Trophoblast cell (in vitro differentiated cells and primary cell): ENCODE measurements at regions not wholly inside any gene's neighbourhood (a gene's known extent, or its start where the extent isn't known, plus 50 kb on each side); places are given as distances from the start of the nearest gene placed in this dataset.
A peak's percentile ranks its signal among the peaks of the same experiment; 100 is the strongest.

Source experiments
- DNase-seq, 2 donors: peaks; one replicate each; pipeline ENCODE4 v3.0.0-alpha.2; 2016
- H2AFZ ChIP-seq: 2 replicates; pipeline ENCODE4 v1.6.1; 2013; ENCODE audit warnings: low read length, moderate library complexity, mild to moderate bottlenecking; ENCODE audit not compliant: insufficient read depth, poor library complexity
- H2AK5ac ChIP-seq: 2 replicates; pipeline ENCODE4 v1.6.1; 2013; ENCODE audit warnings: mild to moderate bottlenecking, low read length
- H2BK120ac ChIP-seq: 2 replicates; pipeline ENCODE4 v1.6.1; 2013; ENCODE audit warnings: low read length, mild to moderate bottlenecking, moderate library complexity; ENCODE audit not compliant: insufficient read depth, poor library complexity
- H2BK12ac ChIP-seq: 2 replicates; pipeline ENCODE4 v1.6.1; 2013; ENCODE audit warnings: mild to moderate bottlenecking, low read length, moderate library complexity
- H2BK5ac ChIP-seq: 2 replicates; pipeline ENCODE4 v1.6.1; 2013; ENCODE audit warnings: low read length, low read depth, moderate library complexity, mild to moderate bottlenecking; ENCODE audit not compliant: poor library complexity
- H3K14ac ChIP-seq: 2 replicates; pipeline ENCODE4 v1.6.1; 2013; ENCODE audit warnings: mild to moderate bottlenecking, low read length
- H3K18ac ChIP-seq: 2 replicates; pipeline ENCODE4 v1.6.1; 2013; ENCODE audit warnings: mild to moderate bottlenecking, low read length
- H3K23ac ChIP-seq: 2 replicates; pipeline ENCODE4 v1.6.1; 2013; ENCODE audit warnings: low read length
- H3K27ac ChIP-seq: 2 replicates; pipeline ENCODE4 v1.5.1; 2013; ENCODE audit warnings: low read depth, mild to moderate bottlenecking, inconsistent platforms, low read length, moderate library complexity
- H3K27me3 ChIP-seq: 2 replicates; pipeline ENCODE4 v1.6.1; 2013; ENCODE audit warnings: inconsistent platforms, mild to moderate bottlenecking, low read length, moderate library complexity; ENCODE audit not compliant: insufficient read depth
- H3K36me3 ChIP-seq, 2 experiments: 1 replicate in 1 of 2; 2 replicates in 1 of 2; pipeline ENCODE4 v1.6.1; 2013; ENCODE audit warnings: low read length in 2 of 2, mild to moderate bottlenecking in 2 of 2, moderate library complexity in 1 of 2; ENCODE audit not compliant: insufficient read depth in 2 of 2, control insufficient read depth in 1 of 2
- H3K4ac ChIP-seq: 2 replicates; pipeline ENCODE4 v1.6.1; 2013; ENCODE audit warnings: low read depth, mild to moderate bottlenecking, low read length, moderate library complexity
- H3K4me1 ChIP-seq, 2 experiments: 1 replicate in 1 of 2; 2 replicates in 1 of 2; pipeline ENCODE4 v1.6.1; 2013; ENCODE audit warnings: low read length in 2 of 2, mild to moderate bottlenecking in 2 of 2, moderate library complexity in 1 of 2; ENCODE audit not compliant: insufficient read depth in 2 of 2, control insufficient read depth in 1 of 2
- H3K4me2 ChIP-seq: 2 replicates; pipeline ENCODE4 v1.6.1; 2013; ENCODE audit warnings: inconsistent platforms, mild to moderate bottlenecking, low read length, moderate library complexity
- H3K4me3 ChIP-seq: 2 replicates; pipeline ENCODE4 v1.5.1; 2013; ENCODE audit warnings: mild to moderate bottlenecking, low read depth, low read length, inconsistent platforms
- H3K79me1 ChIP-seq: one replicate; pipeline ENCODE4 v1.6.1; 2013; ENCODE audit warnings: low read length
- H3K79me2 ChIP-seq: 2 replicates; pipeline ENCODE4 v1.6.1; 2013; ENCODE audit warnings: low read length, mild to moderate bottlenecking; ENCODE audit not compliant: control insufficient read depth, insufficient read depth, poor library complexity
- H3K9ac ChIP-seq: 2 replicates; pipeline ENCODE4 v1.6.1; 2013; ENCODE audit warnings: mild to moderate bottlenecking, low read length
- H3K9me3 ChIP-seq: 2 replicates; pipeline ENCODE4 v1.6.1; 2013; ENCODE audit warnings: low read depth, mild to moderate bottlenecking, control low read depth, inconsistent platforms, low read length; ENCODE audit not compliant: insufficient read depth
- H4K12ac ChIP-seq: 2 replicates; pipeline ENCODE4 v1.6.1; 2013; ENCODE audit warnings: low read depth, mild to moderate bottlenecking, low read length, moderate library complexity
- H4K8ac ChIP-seq: 2 replicates; pipeline ENCODE4 v1.6.1; 2013; ENCODE audit warnings: low read depth, mild to moderate bottlenecking, low read length, moderate library complexity
- H4K91ac ChIP-seq: one replicate; pipeline ENCODE4 v1.6.1; 2013; ENCODE audit warnings: low read depth, mild to moderate bottlenecking, low read length, moderate library complexity
- WGBS: extraction: QIAGEN DNeasy Blood & Tissue Kit; methylation state at CpG from one replicate; pipeline ENCODE4 v1.1.7; 2013; ENCODE audit warnings: missing lambda C conversion rate; ENCODE audit not compliant: insufficient read length, insufficient coverage; ENCODE audit errors: extremely low coverage; 5-methylcytosine and 5-hydroxymethylcytosine counted together

- no peak overlapping the region for H2AFZ ChIP-seq
- no peaks in the 10 kb centered on the region for H3K79me1 ChIP-seq
- H3K27ac ChIP-seq: no peak overlapping the region
- no peak overlapping the region for H3K9ac ChIP-seq
- H3K36me3 ChIP-seq: no peaks in the 10 kb centered on the region
- H3K27me3 ChIP-seq: no peaks in the 10 kb centered on the region
- no peak overlapping the region for H3K18ac ChIP-seq
- H2BK12ac ChIP-seq: no peak overlapping the region
- no peaks in the 10 kb centered on the region for H3K4me1 ChIP-seq
- DNase-seq: no peak
- no peaks in the 10 kb centered on the region for H3K79me2 ChIP-seq
- no peak overlapping the region for H4K8ac ChIP-seq
- H3K23ac ChIP-seq: no peak overlapping the region
- H3K4me3 ChIP-seq: no peak overlapping the region
- H4K12ac ChIP-seq: no peak overlapping the region
- no peak overlapping the region for H3K14ac ChIP-seq
- no peak overlapping the region for H2BK5ac ChIP-seq
- no peak overlapping the region for H2AK5ac ChIP-seq
- no peak overlapping the region for H3K4me2 ChIP-seq
- H3K4ac ChIP-seq: no peak overlapping the region
- WGBS: no CpG with 5 or more reads among the region's 7 CpGs
- H3K9me3 ChIP-seq: no peaks in the 10 kb centered on the region
- H2BK120ac ChIP-seq: no peak overlapping the region
- H4K91ac ChIP-seq: no peak overlapping the region
These were observed 612.1 kb downstream of the ZEB2 start for GRCh38 chr2:143907801-143908200.

GRCh38 chr2:143906850-143907249 is 613.1 kb downstream of the ZEB2 start:
- no peak overlapping the region for H3K14ac ChIP-seq
- no peak overlapping the region for H2AK5ac ChIP-seq
- H2BK120ac ChIP-seq: no peak overlapping the region
- H3K9me3 ChIP-seq: no peaks in the 10 kb centered on the region
- no peak overlapping the region for H3K9ac ChIP-seq
- H2AFZ ChIP-seq: no peak overlapping the region
- no CpG with 5 or more reads among the region's 4 CpGs for WGBS
- H3K4me3 ChIP-seq: no peak overlapping the region
- H3K27me3 ChIP-seq: no peaks in the 10 kb centered on the region
- H2BK12ac ChIP-seq: no peak overlapping the region
- H4K91ac ChIP-seq: no peak overlapping the region
- DNase-seq: no peak
- no peaks in the 10 kb centered on the region for H3K4me1 ChIP-seq
- no peaks in the 10 kb centered on the region for H3K36me3 ChIP-seq
- no peak overlapping the region for H4K12ac ChIP-seq
- no peaks in the 10 kb centered on the region for H3K79me1 ChIP-seq
- no peak overlapping the region for H3K4me2 ChIP-seq
- H3K23ac ChIP-seq: no peak overlapping the region
- H3K4ac ChIP-seq: no peak overlapping the region
- no peak overlapping the region for H3K18ac ChIP-seq
- no peak overlapping the region for H3K27ac ChIP-seq
- no peaks in the 10 kb centered on the region for H3K79me2 ChIP-seq
- H2BK5ac ChIP-seq: no peak overlapping the region
- H4K8ac ChIP-seq: no peak overlapping the region

- Histone ChIP-seq H3K9me3 (no peaks in the 10 kb centered on the region), H3K4me3 (no peak overlapping the region), H3K36me3 (no peaks in the 10 kb centered on the region), H4K8ac (no peak overlapping the region), H3K27me3 (no peaks in the 10 kb centered on the region), H2BK5ac (no peak overlapping the region), H3K9ac (no peak overlapping the region), H2AFZ (no peak overlapping the region), H4K12ac (no peak overlapping the region), H4K91ac (no peak overlapping the region), H3K79me1 (peaks cover 5% of the 10 kb centered on the region), H3K27ac (no peak overlapping the region), H3K18ac (no peak overlapping the region), H3K4me2 (no peak overlapping the region), H3K4me1 (peaks cover 3 to 5% of the 10 kb centered on the region in 2 experiments), H3K79me2 (peaks cover 2% of the 10 kb centered on the region), H3K23ac (no peak overlapping the region), H2BK12ac (no peak overlapping the region), H3K14ac (no peak overlapping the region), H3K4ac (no peak overlapping the region), H2BK120ac (no peak overlapping the region), H2AK5ac (no peak overlapping the region)
- DNase-seq: no peak
- no CpG with 5 or more reads among the region's 4 CpGs for WGBS
These were observed 614.3 kb downstream of the ZEB2 start for GRCh38 chr2:143905587-143905986.

GRCh38 chr2:143903172-143903856 is 616.6 kb downstream of the ZEB2 start:
- H4K91ac ChIP-seq: no peak overlapping the region
- no CpG with 5 or more reads among the region's 5 CpGs for WGBS
- H3K4me3 ChIP-seq: no peak overlapping the region
- no peak overlapping the region for H2AFZ ChIP-seq
- peaks cover 4 to 10% of the 10 kb centered on the region in 2 experiments for H3K4me1 ChIP-seq
- H3K9ac ChIP-seq: no peak overlapping the region
- H3K36me3 ChIP-seq: no peaks in the 10 kb centered on the region
- no peaks in the 10 kb centered on the region for H3K9me3 ChIP-seq
- no peaks in the 10 kb centered on the region for H3K27me3 ChIP-seq
- peaks cover 6% of the 10 kb centered on the region for H3K79me1 ChIP-seq
- H3K14ac ChIP-seq: no peak overlapping the region
- no peak overlapping the region for H4K12ac ChIP-seq
- H3K4ac ChIP-seq: no peak overlapping the region
- H3K4me2 ChIP-seq: no peak overlapping the region
- no peak overlapping the region for H2BK12ac ChIP-seq
- no peak overlapping the region for H3K27ac ChIP-seq
- H4K8ac ChIP-seq: no peak overlapping the region
- no peak overlapping the region for H2BK120ac ChIP-seq
- H3K23ac ChIP-seq: no peak overlapping the region
- H2AK5ac ChIP-seq: no peak overlapping the region
- no peak overlapping the region for H2BK5ac ChIP-seq
- DNase-seq: peak in 1 of 2 donors; percentile 22
- peaks cover 2% of the 10 kb centered on the region for H3K79me2 ChIP-seq
- H3K18ac ChIP-seq: no peak overlapping the region
